ENCODE measurements at regions not wholly inside any gene's neighbourhood (a gene's known extent, or its start where the extent isn't known, plus 50 kb on each side); places are given as distances from the start of the nearest gene placed in this dataset.

- Mint-ChIP-seq H3K36me3 (ENCODE audit: low read depth) (no peaks in the 10 kb centered on the region), H3K4me3 (no peak overlapping the region)
Observed at GRCh38 chr20:61002090-61002489, 250.0 kb upstream of the CDH4 start.

GRCh38 chr20:61014491-61014890, 237.6 kb upstream of the CDH4 start:
- Mint-ChIP-seq H3K9me3 (peaks cover 5% of the 10 kb centered on the region), H3K27ac (ENCODE audit: unreplicated experiment) (no peak overlapping the region), H3K4me3 (no peak overlapping the region), H3K27me3 (ENCODE audit: low read depth) (peaks cover 46% of the 10 kb centered on the region), H3K36me3 (ENCODE audit: low read depth) (no peaks in the 10 kb centered on the region), H3K4me1 (peaks cover 10% of the 10 kb centered on the region)
- TF ChIP-seq CTCF (conservative IDR thresholded peaks at IDR 0.05) = no peak
- no peak for DNase-seq (ENCODE audit: low read depth, low spot score)

More at GRCh38 chr20:61002090-61002489, 250.0 kb upstream of the CDH4 start:
- no peaks in the 10 kb centered on the region for H3K4me1 Mint-ChIP-seq
- H3K9me3 Mint-ChIP-seq = peaks cover 3% of the 10 kb centered on the region
- no peak overlapping the region for H3K27ac Mint-ChIP-seq (ENCODE audit: unreplicated experiment)
- peaks cover 43% of the 10 kb centered on the region for H3K27me3 Mint-ChIP-seq (ENCODE audit: low read depth)
- DNase-seq (ENCODE audit: low read depth, low spot score) = no peak
- TF ChIP-seq CTCF (conservative IDR thresholded peaks at IDR 0.05) = no peak

- Mint-ChIP-seq H3K36me3 (ENCODE audit: low read depth) (no peaks in the 10 kb centered on the region), H3K27ac (ENCODE audit: unreplicated experiment) (peak overlapping the region; percentile 65), H3K4me3 (no peak overlapping the region), H3K4me1 (peaks cover 6% of the 10 kb centered on the region), H3K27me3 (ENCODE audit: low read depth) (peaks cover 47% of the 10 kb centered on the region), H3K9me3 (peaks cover 2% of the 10 kb centered on the region)
- no peak for DNase-seq (ENCODE audit: low read depth, low spot score)
- no peak for TF ChIP-seq CTCF (conservative IDR thresholded peaks at IDR 0.05)
Observed at GRCh38 chr20:61015602-61016001, 236.5 kb upstream of the CDH4 start.

GRCh38 chr20:61019322-61019721, 232.7 kb upstream of the CDH4 start:
- TF ChIP-seq CTCF (conservative IDR thresholded peaks at IDR 0.05) = no peak
- Mint-ChIP-seq H3K27me3 (ENCODE audit: low read depth) (peaks cover 40% of the 10 kb centered on the region), H3K27ac (ENCODE audit: unreplicated experiment) (no peak overlapping the region), H3K4me3 (no peak overlapping the region), H3K36me3 (ENCODE audit: low read depth) (no peaks in the 10 kb centered on the region), H3K4me1 (no peaks in the 10 kb centered on the region), H3K9me3 (no peaks in the 10 kb centered on the region)
- no peak for DNase-seq (ENCODE audit: low read depth, low spot score)

- H3K9me3 Mint-ChIP-seq = no peaks in the 10 kb centered on the region
Observed at GRCh38 chr20:61023612-61024011, 228.4 kb upstream of the CDH4 start.

More at GRCh38 chr20:61023612-61024011, 228.4 kb upstream of the CDH4 start:
- no peak overlapping the region for H3K4me3 Mint-ChIP-seq
- no peak for DNase-seq (ENCODE audit: low read depth, low spot score)
- H3K36me3 Mint-ChIP-seq (ENCODE audit: low read depth) = no peaks in the 10 kb centered on the region
- H3K27ac Mint-ChIP-seq (ENCODE audit: unreplicated experiment) = no peak overlapping the region
- TF ChIP-seq CTCF (conservative IDR thresholded peaks at IDR 0.05) = no peak
- H3K4me1 Mint-ChIP-seq = peaks cover 11% of the 10 kb centered on the region
- peaks cover 10% of the 10 kb centered on the region for H3K27me3 Mint-ChIP-seq (ENCODE audit: low read depth)

Measured in neural crest cell (in vitro differentiated cells).